Spleen (tissue), 11 donors: ENCODE measurements at regions not wholly inside any gene's neighbourhood (a gene's known extent, or its start where the extent isn't known, plus 50 kb on each side); places are given as distances from the start of the nearest gene placed in this dataset.
A peak's percentile ranks its signal among the peaks of the same experiment; 100 is the strongest.

ENCODE experiments used
- DNase-seq: peaks from one replicate; pipeline ENCODE4 v3.0.0-alpha.2; 2020
- H3K27ac ChIP-seq, 8 donors: fragments of 200-600 bp; sonication (generic) in 7 of 8; 1 replicate in 4 of 8; 2 replicates in 4 of 8; pipeline versions ENCODE4 v1.5.0 to v1.8.0; 2016 to 2021; ENCODE audit warnings: inconsistent platforms in 4 of 8, mild to moderate bottlenecking in 4 of 8, moderate library complexity in 1 of 8
- H3K27me3 ChIP-seq, 7 donors: fragments of 200-600 bp; sonication (generic) in 6 of 7; replicated peaks in 1 of 7; 1 replicate in 4 of 7; 2 replicates in 3 of 7; pipeline versions ENCODE4 v1.5.0 to v1.8.0; 2016 to 2021; ENCODE audit warnings: inconsistent platforms in 3 of 7, mild to moderate bottlenecking in 1 of 7
- H3K36me3 ChIP-seq, 6 donors: fragments of 200-600 bp; sonication (generic) in 5 of 6; 1 replicate in 4 of 6; 2 replicates in 2 of 6; pipeline versions ENCODE4 v1.5.0 to v1.8.0; 2016 to 2021; ENCODE audit warnings: inconsistent platforms in 2 of 6
- H3K4me1 ChIP-seq, 6 donors: fragments of 200-600 bp; sonication (generic) in 5 of 6; 1 replicate in 3 of 6; 2 replicates in 3 of 6; pipeline versions ENCODE4 v1.5.0 to v1.8.0; 2016 to 2021; ENCODE audit warnings: inconsistent platforms in 3 of 6
- H3K4me3 ChIP-seq, 8 donors: fragments of 200-600 bp; sonication (generic) in 7 of 8; 1 replicate in 4 of 8; 2 replicates in 4 of 8; pipeline versions ENCODE4 v1.5.0 to v1.8.0; 2016 to 2021; ENCODE audit warnings: inconsistent platforms in 4 of 8, mild to moderate bottlenecking in 4 of 8, moderate library complexity in 2 of 8
- H3K9me3 ChIP-seq, 8 donors: fragments of 200-600 bp; sonication (generic) in 7 of 8; 1 replicate in 4 of 8; 2 replicates in 4 of 8; pipeline versions ENCODE4 v1.5.0 to v1.8.0; 2016 to 2021; ENCODE audit warnings: inconsistent platforms in 4 of 8
- POLR2A ChIP-seq, 3 donors: fragments of 450-650 bp; IDR thresholded peaks; one replicate each; pipeline ENCODE4 v1.5.1; 2017; ENCODE audit warnings: antibody characterized with exemption in 3 of 3, mild to moderate bottlenecking in 1 of 3
- POLR2AphosphoS5 ChIP-seq, 3 donors: sonication (generic); formaldehyde crosslinking; IDR thresholded peaks; one replicate each; pipeline ENCODE4 v1.5.1; 2017; ENCODE audit warnings: antibody characterized with exemption in 3 of 3
- WGBS, 5 donors: extraction: QIAGEN DNeasy Blood & Tissue Kit in 3 of 5; methylation state at CpG; one replicate each; pipeline versions ENCODE4 v1.1.5 to v1.1.7; 2013 to 2018; 5-methylcytosine and 5-hydroxymethylcytosine counted together
- intact Hi-C: fragments of 100-400 bp; cut with DNase I; formaldehyde crosslinking; loops from one replicate; pipeline ENCODE4 v1.15.0; 2023; ENCODE audit warnings: low total_unique reads
- TF ChIP-seq, protein P1 (sequence below), 11 experiments: fragments of 200-600 bp in 7 of 11; fragments of 450-650 bp in 4 of 11; sonication (generic) in 4 of 11; IDR thresholded peaks in 8 of 11; conservative IDR thresholded peaks in 3 of 11; 1 replicate in 7 of 11; 2 replicates in 4 of 11; pipeline versions ENCODE4 v1.4.0 to v1.8.0; 2016 to 2021; ENCODE audit warnings: antibody characterized with exemption in 11 of 11, inconsistent platforms in 4 of 11, mild to moderate bottlenecking in 1 of 11
- donor health status: healthy with polysubstance abuse.
- donor health status: DM: no; HTN: no; CAD: no; lungs with moderate emphysema.
- donor health status: DM: no; HTN: no; CAD: no.
- donor health status: Bipolar disorder and iron deficiency.
- donor health status: healthy.
- donor health status: DM: no; HTN: no; CAD: no.
- donor health status: DM: yes; HTN: yes; CAD: no.

- no peaks in the 10 kb centered on the region for H3K9me3 ChIP-seq
- WGBS, 5 donors = 72 to 96% (median 86%) methylated on average over 6 of the region's 6 CpGs
- no peak for TF ChIP-seq POLR2A (IDR thresholded peaks at IDR 0.05)
- no peak for TF ChIP-seq POLR2AphosphoS5 (IDR thresholded peaks at IDR 0.05)
- TF ChIP-seq, protein P1, sequence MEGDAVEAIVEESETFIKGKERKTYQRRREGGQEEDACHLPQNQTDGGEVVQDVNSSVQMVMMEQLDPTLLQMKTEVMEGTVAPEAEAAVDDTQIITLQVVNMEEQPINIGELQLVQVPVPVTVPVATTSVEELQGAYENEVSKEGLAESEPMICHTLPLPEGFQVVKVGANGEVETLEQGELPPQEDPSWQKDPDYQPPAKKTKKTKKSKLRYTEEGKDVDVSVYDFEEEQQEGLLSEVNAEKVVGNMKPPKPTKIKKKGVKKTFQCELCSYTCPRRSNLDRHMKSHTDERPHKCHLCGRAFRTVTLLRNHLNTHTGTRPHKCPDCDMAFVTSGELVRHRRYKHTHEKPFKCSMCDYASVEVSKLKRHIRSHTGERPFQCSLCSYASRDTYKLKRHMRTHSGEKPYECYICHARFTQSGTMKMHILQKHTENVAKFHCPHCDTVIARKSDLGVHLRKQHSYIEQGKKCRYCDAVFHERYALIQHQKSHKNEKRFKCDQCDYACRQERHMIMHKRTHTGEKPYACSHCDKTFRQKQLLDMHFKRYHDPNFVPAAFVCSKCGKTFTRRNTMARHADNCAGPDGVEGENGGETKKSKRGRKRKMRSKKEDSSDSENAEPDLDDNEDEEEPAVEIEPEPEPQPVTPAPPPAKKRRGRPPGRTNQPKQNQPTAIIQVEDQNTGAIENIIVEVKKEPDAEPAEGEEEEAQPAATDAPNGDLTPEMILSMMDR (IDR thresholded peaks at IDR 0.05 in 8 of 11, conservative IDR thresholded peaks at IDR 0.05 in 3 of 11) = no peak
- H3K4me3 ChIP-seq = no peak overlapping the region
- H3K36me3 ChIP-seq = no peaks in the 10 kb centered on the region
- no peaks in the 10 kb centered on the region for H3K4me1 ChIP-seq
- H3K27ac ChIP-seq = no peak overlapping the region
- peaks cover 0 to 16% (median 0%) of the 10 kb centered on the region in 7 donors for H3K27me3 ChIP-seq
- intact Hi-C loops = no loop called here
- no peak for DNase-seq
These were observed 64.6 kb upstream of the PAGE1 start for GRCh38 chrX:49760290-49760890.

- intact Hi-C loops = no loop called here
- Histone ChIP-seq H3K9me3 (no peaks in the 10 kb centered on the region), H3K27me3 (peaks cover 0 to 35% (median 0%) of the 10 kb centered on the region in 7 donors), H3K27ac (no peak overlapping the region), H3K4me1 (no peaks in the 10 kb centered on the region), H3K36me3 (no peaks in the 10 kb centered on the region), H3K4me3 (no peak overlapping the region)
- no peak for TF ChIP-seq POLR2A (IDR thresholded peaks at IDR 0.05)
- TF ChIP-seq, protein P1 (IDR thresholded peaks at IDR 0.05 in 8 of 11, conservative IDR thresholded peaks at IDR 0.05 in 3 of 11) = no peak
- TF ChIP-seq POLR2AphosphoS5 (IDR thresholded peaks at IDR 0.05) = no peak
- DNase-seq = no peak
- WGBS, 5 donors = 2 to 39% (median 13%) methylated on average over 2 of the region's 2 CpGs
These were observed 60.9 kb upstream of the PAGE1 start for GRCh38 chrX:49756692-49757091.

- Histone ChIP-seq H3K27me3 (peaks cover 0 to 29% (median 0%) of the 10 kb centered on the region in 7 donors), H3K36me3 (no peaks in the 10 kb centered on the region), H3K4me1 (no peaks in the 10 kb centered on the region), H3K4me3 (no peak overlapping the region), H3K9me3 (no peaks in the 10 kb centered on the region), H3K27ac (no peak overlapping the region)
- WGBS, 5 donors = 3 to 25% (median 13%) methylated on average over 6 of the region's 6 CpGs
- TF ChIP-seq POLR2AphosphoS5 (IDR thresholded peaks at IDR 0.05) (no peak), POLR2A (IDR thresholded peaks at IDR 0.05) (no peak)
- TF ChIP-seq, protein P1 (IDR thresholded peaks at IDR 0.05 in 8 of 11, conservative IDR thresholded peaks at IDR 0.05 in 3 of 11) = peak in 10 of 11 experiments; percentile 17 to 72 (median 60)
- intact Hi-C loops = loop anchor here (2.0 kb wide), 1 partner anchor 462 kb away; no protein-coding TSS in a partner anchor
- DNase-seq = no peak
These were observed 58.6 kb upstream of the PAGE1 start for GRCh38 chrX:49754233-49754857.

GRCh38 chrX:49753691-49754090 is 57.9 kb upstream of the PAGE1 start:
- intact Hi-C loops = loop anchor here (2.0 kb wide), 1 partner anchor 461 kb away; no protein-coding TSS in a partner anchor
- no peak for DNase-seq
- Histone ChIP-seq H3K4me3 (no peak overlapping the region), H3K27ac (no peak overlapping the region), H3K27me3 (peaks cover 0 to 29% (median 0%) of the 10 kb centered on the region in 7 donors), H3K36me3 (no peaks in the 10 kb centered on the region), H3K4me1 (no peaks in the 10 kb centered on the region), H3K9me3 (no peaks in the 10 kb centered on the region)
- TF ChIP-seq, protein P1 (IDR thresholded peaks at IDR 0.05 in 8 of 11, conservative IDR thresholded peaks at IDR 0.05 in 3 of 11) = no peak
- TF ChIP-seq POLR2A (IDR thresholded peaks at IDR 0.05) (no peak), POLR2AphosphoS5 (IDR thresholded peaks at IDR 0.05) (no peak)
- WGBS, 5 donors = 87 to 97% (median 95%) methylated on average over 5 of the region's 5 CpGs
